GM12878 (cell line): ENCODE measurements at regions not wholly inside any gene's neighbourhood (a gene's known extent, or its start where the extent isn't known, plus 50 kb on each side); places are given as distances from the start of the nearest gene placed in this dataset.

Experiments used
- ATF2 ChIP-seq: IDR thresholded peaks from 2 replicates; pipeline ENCODE4 v1.6.1; 2012; ENCODE audit warnings: low read length, inconsistent platforms
- CBX3 ChIP-seq: fragments of 200-600 bp; sonication (generic); IDR thresholded peaks from 2 replicates; pipeline ENCODE4 v1.6.1; 2016; ENCODE audit warnings: low read depth, borderline replicate concordance
- CREM ChIP-seq: IDR thresholded peaks from 2 replicates; pipeline ENCODE4 v1.6.1; 2014; ENCODE audit warnings: antibody characterized with exemption, low read depth
- CTCF ChIP-seq, 3 experiments: IDR thresholded peaks in 2 of 3; conservative IDR thresholded peaks in 1 of 3; 2 replicates each; pipeline ENCODE4 v1.5.1; 2011; ENCODE audit warnings: low read depth in 3 of 3, low read length in 3 of 3, mild to moderate bottlenecking in 3 of 3, control low read depth in 2 of 3, moderate library complexity in 2 of 3, inconsistent platforms in 1 of 3, mixed read lengths in 1 of 3; ENCODE audit not compliant: control insufficient read depth in 2 of 3, insufficient read depth in 1 of 3; ENCODE audit errors: extremely low read depth in 1 of 3
- E2F8 ChIP-seq: fragments of 450-650 bp; IDR thresholded peaks from 2 replicates; pipeline ENCODE4 v1.6.1; 2018; ENCODE audit warnings: mild to moderate bottlenecking, low read depth, moderate library complexity; ENCODE audit not compliant: partially characterized antibody
- EP300 ChIP-seq, 2 experiments: fragments of 150-350 bp in 1 of 2; IDR thresholded peaks; 2 replicates each; pipeline ENCODE4 v1.6.1; 2011 to 2012; ENCODE audit warnings: low read depth in 2 of 2, low read length in 2 of 2, borderline replicate concordance in 1 of 2, improper control_type of control experiment in 1 of 2, inconsistent platforms in 1 of 2; ENCODE audit not compliant: control insufficient read depth in 1 of 2
- POLR2AphosphoS5 ChIP-seq: IDR thresholded peaks from 2 replicates; pipeline ENCODE4 v1.6.1; 2011; ENCODE audit warnings: mild to moderate bottlenecking, low read length, inconsistent platforms
- RUNX3 ChIP-seq: IDR thresholded peaks from 2 replicates; pipeline ENCODE4 v1.6.1; 2012; ENCODE audit warnings: low read length, inconsistent platforms
- TCF7 ChIP-seq: IDR thresholded peaks from 2 replicates; pipeline ENCODE4 v1.6.1; 2014; ENCODE audit warnings: antibody characterized with exemption, borderline replicate concordance
- USF2 ChIP-seq: IDR thresholded peaks from 2 replicates; pipeline ENCODE4 v1.6.1; 2011; ENCODE audit warnings: low read depth, low read length, improper control_type of control experiment, borderline replicate concordance

DNA sequence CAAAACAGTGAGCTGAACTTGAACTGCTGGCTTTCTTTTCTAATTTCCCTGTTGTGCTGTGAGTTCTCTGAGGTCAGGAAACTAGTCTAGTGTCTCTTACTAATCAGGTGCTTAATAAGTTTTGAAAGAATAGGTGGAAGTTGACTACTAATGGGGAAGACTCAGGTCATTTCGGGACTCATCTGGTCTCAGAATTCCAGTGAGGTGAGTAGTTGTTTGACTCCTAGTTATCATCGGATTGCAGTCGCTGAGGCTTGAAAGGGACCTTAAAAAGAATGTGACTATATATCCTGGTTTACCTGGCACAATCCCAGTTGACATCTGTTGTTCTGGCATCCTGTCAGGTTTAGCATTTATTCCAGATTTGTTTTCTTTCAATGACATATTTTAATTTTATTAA is 81.4 kb upstream of the SPAG17 start:
- TF ChIP-seq CTCF (IDR thresholded peaks at IDR 0.05 in 2 of 3, conservative IDR thresholded peaks at IDR 0.05 in 1 of 3; ENCODE audit: control insufficient read depth in 2 of 3, extremely low read depth in 1 of 3, insufficient read depth in 1 of 3, low read depth in 3 of 3, low read length in 3 of 3) (no peak), TCF7 (no peak), CBX3 (no peak), RUNX3 (no peak), E2F8 (no peak), CREM (no peak), ATF2 (no peak), EP300 (IDR thresholded peaks at IDR 0.05; ENCODE audit: borderline replicate concordance in 1 of 2, control insufficient read depth in 1 of 2, low read depth in 2 of 2, low read length in 2 of 2) (no peak), POLR2AphosphoS5 (no peak), USF2 (no peak)
